ENCODE measurements at regions not wholly inside any gene's neighbourhood (a gene's known extent, or its start where the extent isn't known, plus 50 kb on each side); places are given as distances from the start of the nearest gene placed in this dataset.

DNA sequence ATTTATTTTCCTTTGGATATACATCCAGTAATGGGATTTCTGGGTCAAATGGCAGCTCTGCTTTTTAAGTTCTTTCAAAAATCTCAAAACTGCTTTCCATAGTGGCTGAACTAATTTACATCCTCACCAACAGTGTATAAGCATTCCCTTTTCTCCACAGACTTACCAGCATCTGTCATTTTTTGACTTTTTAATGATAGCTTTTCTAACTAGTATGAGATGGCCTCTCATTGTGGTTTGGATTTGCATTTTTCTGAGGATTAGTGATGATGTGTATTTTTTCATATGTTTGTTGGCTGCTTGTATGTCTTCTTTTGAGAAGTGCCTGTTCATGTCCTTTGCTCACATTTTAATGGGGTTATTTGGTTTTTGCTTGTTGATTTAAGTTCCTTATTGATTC, 90.0 kb upstream of the HMHB1 start:
- H3K4me3 ChIP-seq (IDR thresholded peaks at IDR 0.05; ENCODE audit: insufficient read depth, low read depth, low read length): no peak overlapping the region
- H3K4me1 ChIP-seq (ENCODE audit: low read depth, poor library complexity, severe bottlenecking): peaks cover 8% of the 10 kb centered on the region
- no peak overlapping the region for H3K4me2 ChIP-seq
- H3K79me2 ChIP-seq (ENCODE audit: insufficient read depth, low read depth): no peaks in the 10 kb centered on the region
- TF ChIP-seq, protein P1, sequence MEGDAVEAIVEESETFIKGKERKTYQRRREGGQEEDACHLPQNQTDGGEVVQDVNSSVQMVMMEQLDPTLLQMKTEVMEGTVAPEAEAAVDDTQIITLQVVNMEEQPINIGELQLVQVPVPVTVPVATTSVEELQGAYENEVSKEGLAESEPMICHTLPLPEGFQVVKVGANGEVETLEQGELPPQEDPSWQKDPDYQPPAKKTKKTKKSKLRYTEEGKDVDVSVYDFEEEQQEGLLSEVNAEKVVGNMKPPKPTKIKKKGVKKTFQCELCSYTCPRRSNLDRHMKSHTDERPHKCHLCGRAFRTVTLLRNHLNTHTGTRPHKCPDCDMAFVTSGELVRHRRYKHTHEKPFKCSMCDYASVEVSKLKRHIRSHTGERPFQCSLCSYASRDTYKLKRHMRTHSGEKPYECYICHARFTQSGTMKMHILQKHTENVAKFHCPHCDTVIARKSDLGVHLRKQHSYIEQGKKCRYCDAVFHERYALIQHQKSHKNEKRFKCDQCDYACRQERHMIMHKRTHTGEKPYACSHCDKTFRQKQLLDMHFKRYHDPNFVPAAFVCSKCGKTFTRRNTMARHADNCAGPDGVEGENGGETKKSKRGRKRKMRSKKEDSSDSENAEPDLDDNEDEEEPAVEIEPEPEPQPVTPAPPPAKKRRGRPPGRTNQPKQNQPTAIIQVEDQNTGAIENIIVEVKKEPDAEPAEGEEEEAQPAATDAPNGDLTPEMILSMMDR (conservative IDR thresholded peaks at IDR 0.05; ENCODE audit: low read depth, low read length): no peak
- no peaks in the 10 kb centered on the region for H3K36me3 ChIP-seq (ENCODE audit: insufficient read depth)
- H3K27ac ChIP-seq: no peak overlapping the region
- H4K20me1 ChIP-seq (ENCODE audit: insufficient read depth): no peaks in the 10 kb centered on the region
- H3K27me3 ChIP-seq (ENCODE audit: insufficient read depth, low read depth): peaks cover 2% of the 10 kb centered on the region; the same call in 1 of the 2 replicates
- H2AFZ ChIP-seq (ENCODE audit: low read depth): no peak overlapping the region
- no peak overlapping the region for H3K9ac ChIP-seq

DNA sequence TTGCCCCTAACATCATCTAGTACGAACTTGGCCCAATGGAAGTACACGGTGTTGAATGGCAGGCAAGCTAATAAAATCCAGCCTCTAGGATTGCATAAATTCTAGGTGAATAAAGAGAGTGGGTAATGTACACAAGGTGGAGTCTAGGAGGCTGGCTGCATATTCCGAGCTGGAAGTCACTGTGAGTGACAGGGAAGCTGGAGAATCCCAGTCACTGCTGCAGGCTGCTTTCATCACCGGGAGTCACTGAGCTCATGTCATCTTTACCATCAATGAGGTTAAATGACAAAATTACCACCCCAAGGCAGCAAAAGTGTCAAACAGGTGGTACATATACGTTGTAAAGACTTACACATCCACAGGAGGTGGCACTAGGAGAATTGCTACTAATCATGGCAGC, 91.3 kb upstream of the HMHB1 start:
- Histone ChIP-seq H3K79me2 (ENCODE audit: insufficient read depth, low read depth) (no peaks in the 10 kb centered on the region), H3K36me3 (ENCODE audit: insufficient read depth) (no peaks in the 10 kb centered on the region), H3K27ac (no peak overlapping the region), H3K9ac (no peak overlapping the region), H4K20me1 (ENCODE audit: insufficient read depth) (no peaks in the 10 kb centered on the region), H3K4me2 (no peak overlapping the region), H3K4me3 (IDR thresholded peaks at IDR 0.05; ENCODE audit: insufficient read depth, low read depth, low read length) (no peak overlapping the region), H2AFZ (ENCODE audit: low read depth) (no peak overlapping the region), H3K4me1 (ENCODE audit: low read depth, poor library complexity, severe bottlenecking) (peaks cover 8% of the 10 kb centered on the region), H3K27me3 (ENCODE audit: insufficient read depth, low read depth) (peaks cover 2% of the 10 kb centered on the region; the same call in 1 of the 2 replicates)
- TF ChIP-seq, protein P1 (conservative IDR thresholded peaks at IDR 0.05; ENCODE audit: low read depth, low read length): no peak

DNA sequence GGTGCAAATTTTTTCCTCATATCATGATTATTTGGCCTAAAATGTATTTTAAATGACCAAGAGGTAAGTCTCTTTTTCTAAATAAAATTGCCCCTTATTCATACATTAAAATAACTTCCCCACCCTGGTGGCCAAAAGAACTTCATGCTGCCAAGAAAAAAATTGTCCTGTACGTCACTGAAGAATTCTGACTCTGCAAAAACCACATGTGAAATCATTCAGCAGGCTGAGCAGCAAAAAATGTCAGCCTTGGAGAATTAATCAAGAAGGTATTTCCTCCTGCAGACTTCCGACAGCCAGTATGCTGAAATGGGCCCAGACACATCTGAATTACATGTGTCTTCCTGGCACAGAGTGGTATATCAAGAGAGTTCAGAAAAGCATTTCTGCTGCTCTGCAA, 94.6 kb upstream of the HMHB1 start:
- TF ChIP-seq, protein P1 (conservative IDR thresholded peaks at IDR 0.05; ENCODE audit: low read depth, low read length): no peak
- Histone ChIP-seq H3K4me3 (IDR thresholded peaks at IDR 0.05; ENCODE audit: insufficient read depth, low read depth, low read length) (no peak overlapping the region), H3K36me3 (ENCODE audit: insufficient read depth) (no peaks in the 10 kb centered on the region), H2AFZ (ENCODE audit: low read depth) (no peak overlapping the region), H3K79me2 (ENCODE audit: insufficient read depth, low read depth) (no peaks in the 10 kb centered on the region), H3K9ac (no peak overlapping the region), H3K4me2 (no peak overlapping the region), H4K20me1 (ENCODE audit: insufficient read depth) (no peaks in the 10 kb centered on the region), H3K27me3 (ENCODE audit: insufficient read depth, low read depth) (no peaks in the 10 kb centered on the region), H3K4me1 (ENCODE audit: low read depth, poor library complexity, severe bottlenecking) (peaks cover 3% of the 10 kb centered on the region), H3K27ac (no peak overlapping the region)

DNA sequence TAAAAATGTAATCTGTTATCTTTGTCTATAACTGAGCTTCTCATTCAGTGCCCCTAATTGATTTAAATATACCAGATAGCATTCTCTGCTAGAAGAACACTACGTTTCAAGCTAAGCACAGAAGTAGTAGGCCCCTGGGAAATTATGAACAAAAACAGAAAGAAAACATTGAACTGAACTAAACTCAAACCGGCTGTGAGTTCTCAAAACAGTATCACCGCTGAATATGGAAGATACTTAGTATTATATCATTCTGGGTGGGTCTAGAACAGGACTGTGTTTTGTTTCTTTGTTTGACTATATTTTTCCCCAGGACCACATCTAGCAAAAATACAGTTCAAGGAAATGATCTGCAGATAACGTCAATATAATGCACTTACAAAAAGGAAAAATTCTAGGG, 95.1 kb upstream of the HMHB1 start:
- Histone ChIP-seq H4K20me1 (ENCODE audit: insufficient read depth) (no peaks in the 10 kb centered on the region), H3K36me3 (ENCODE audit: insufficient read depth) (no peaks in the 10 kb centered on the region), H2AFZ (ENCODE audit: low read depth) (no peak overlapping the region), H3K79me2 (ENCODE audit: insufficient read depth, low read depth) (no peaks in the 10 kb centered on the region), H3K4me1 (ENCODE audit: low read depth, poor library complexity, severe bottlenecking) (no peaks in the 10 kb centered on the region), H3K27me3 (ENCODE audit: insufficient read depth, low read depth) (no peaks in the 10 kb centered on the region), H3K9ac (no peak overlapping the region), H3K4me2 (no peak overlapping the region), H3K4me3 (IDR thresholded peaks at IDR 0.05; ENCODE audit: insufficient read depth, low read depth, low read length) (no peak overlapping the region), H3K27ac (no peak overlapping the region)
- TF ChIP-seq, protein P1 (conservative IDR thresholded peaks at IDR 0.05; ENCODE audit: low read depth, low read length): no peak
